ES-I3 (cell line): ENCODE measurements at regions not wholly inside any gene's neighbourhood (a gene's known extent, or its start where the extent isn't known, plus 50 kb on each side); places are given as distances from the start of the nearest gene placed in this dataset.

Source experiments
- H3K36me3 ChIP-seq: 2 replicates; pipeline ENCODE4 v1.6.1; 2013; ENCODE audit warnings: mild to moderate bottlenecking, low read length, control low read depth, moderate library complexity; ENCODE audit not compliant: insufficient read depth
- H3K4me1 ChIP-seq: 2 replicates; pipeline ENCODE4 v1.6.1; 2013; ENCODE audit warnings: mild to moderate bottlenecking, control low read depth, low read length; ENCODE audit not compliant: insufficient read depth
- H3K9ac ChIP-seq: 2 replicates; pipeline ENCODE4 v1.6.1; 2013; ENCODE audit warnings: low read depth, mild to moderate bottlenecking, low read length, moderate library complexity
- H3K9me3 ChIP-seq: 2 replicates; pipeline ENCODE4 v1.6.1; 2013; ENCODE audit warnings: mild to moderate bottlenecking, low read length, moderate library complexity; ENCODE audit not compliant: control insufficient read depth, insufficient read depth

- Histone ChIP-seq H3K9me3 (no peaks in the 10 kb centered on the region), H3K9ac (no peak overlapping the region), H3K4me1 (peaks cover 5% of the 10 kb centered on the region; the same call in 1 of the 2 replicates), H3K36me3 (no peaks in the 10 kb centered on the region)
Observed at GRCh38 chr3:43854916-43855315, 164.2 kb downstream of the ABHD5 start.

GRCh38 chr3:43855674-43856299 lies 165.0 kb downstream of the ABHD5 start:
- no peaks in the 10 kb centered on the region for H3K36me3 ChIP-seq
- no peak overlapping the region for H3K9ac ChIP-seq
- no peaks in the 10 kb centered on the region for H3K9me3 ChIP-seq
- peaks cover 5% of the 10 kb centered on the region; the same call in 1 of the 2 replicates for H3K4me1 ChIP-seq

GRCh38 chr3:43856351-43856750 lies 165.6 kb downstream of the ABHD5 start:
- no peaks in the 10 kb centered on the region for H3K9me3 ChIP-seq
- H3K4me1 ChIP-seq = peaks cover 5% of the 10 kb centered on the region; the same call in 1 of the 2 replicates
- H3K36me3 ChIP-seq = no peaks in the 10 kb centered on the region
- no peak overlapping the region for H3K9ac ChIP-seq

GRCh38 chr3:43856761-43857160 lies 166.0 kb downstream of the ABHD5 start:
- Histone ChIP-seq H3K9me3 (no peaks in the 10 kb centered on the region), H3K9ac (no peak overlapping the region), H3K36me3 (no peaks in the 10 kb centered on the region), H3K4me1 (peaks cover 5% of the 10 kb centered on the region; the same call in 1 of the 2 replicates)

GRCh38 chr3:43857361-43858293 lies 166.9 kb downstream of the ABHD5 start:
- no peaks in the 10 kb centered on the region for H3K9me3 ChIP-seq
- H3K4me1 ChIP-seq = peaks cover 5% of the 10 kb centered on the region; the same call in 1 of the 2 replicates
- no peaks in the 10 kb centered on the region for H3K36me3 ChIP-seq
- no peak overlapping the region for H3K9ac ChIP-seq

GRCh38 chr3:43858294-43858701 lies 167.6 kb downstream of the ABHD5 start:
- H3K4me1 ChIP-seq = peaks cover 5% of the 10 kb centered on the region; the same call in 1 of the 2 replicates
- H3K9ac ChIP-seq = peak overlapping the region; percentile 19; the same call in 1 of the 2 replicates
- no peaks in the 10 kb centered on the region for H3K36me3 ChIP-seq
- H3K9me3 ChIP-seq = no peaks in the 10 kb centered on the region

GRCh38 chr3:43859766-43860165 lies 169.0 kb downstream of the ABHD5 start:
- no peak overlapping the region for H3K9ac ChIP-seq
- H3K4me1 ChIP-seq = peaks cover 5% of the 10 kb centered on the region; the same call in 1 of the 2 replicates
- no peaks in the 10 kb centered on the region for H3K36me3 ChIP-seq
- H3K9me3 ChIP-seq = no peaks in the 10 kb centered on the region

GRCh38 chr3:43861635-43862034 lies 170.9 kb downstream of the ABHD5 start:
- no peaks in the 10 kb centered on the region for H3K36me3 ChIP-seq
- peaks cover 5% of the 10 kb centered on the region; the same call in 1 of the 2 replicates for H3K4me1 ChIP-seq
- no peak overlapping the region for H3K9ac ChIP-seq
- H3K9me3 ChIP-seq = no peaks in the 10 kb centered on the region

- H3K4me1 ChIP-seq = peaks cover 5% of the 10 kb centered on the region; the same call in 1 of the 2 replicates
Observed at GRCh38 chr3:43862470-43862869, 171.7 kb downstream of the ABHD5 start.

GRCh38 chr3:43862992-43863805 lies 172.5 kb downstream of the ABHD5 start:
- Histone ChIP-seq H3K36me3 (no peaks in the 10 kb centered on the region), H3K9me3 (no peaks in the 10 kb centered on the region), H3K4me1 (no peaks in the 10 kb centered on the region), H3K9ac (no peak overlapping the region)

More at GRCh38 chr3:43862470-43862869, 171.7 kb downstream of the ABHD5 start:
- no peaks in the 10 kb centered on the region for H3K9me3 ChIP-seq
- no peak overlapping the region for H3K9ac ChIP-seq
- H3K36me3 ChIP-seq = no peaks in the 10 kb centered on the region

GRCh38 chr3:43863966-43864933 lies 173.5 kb downstream of the ABHD5 start:
- Histone ChIP-seq H3K9ac (no peak overlapping the region), H3K9me3 (no peaks in the 10 kb centered on the region), H3K4me1 (no peaks in the 10 kb centered on the region), H3K36me3 (no peaks in the 10 kb centered on the region)

- Histone ChIP-seq H3K36me3 (no peaks in the 10 kb centered on the region), H3K9ac (no peak overlapping the region), H3K9me3 (no peaks in the 10 kb centered on the region), H3K4me1 (peaks cover 7% of the 10 kb centered on the region; the same call in 1 of the 2 replicates)
Observed at GRCh38 chr3:43865351-43865750, 174.6 kb downstream of the ABHD5 start.

GRCh38 chr3:43865887-43866528 lies 175.3 kb downstream of the ABHD5 start:
- H3K9ac ChIP-seq = no peak overlapping the region
- peaks cover 13% of the 10 kb centered on the region; the same call in 1 of the 2 replicates for H3K4me1 ChIP-seq
- H3K9me3 ChIP-seq = no peaks in the 10 kb centered on the region
- no peaks in the 10 kb centered on the region for H3K36me3 ChIP-seq
